ENCODE measurements at regions not wholly inside any gene's neighbourhood (a gene's known extent, or its start where the extent isn't known, plus 50 kb on each side); places are given as distances from the start of the nearest gene placed in this dataset.
"Not testable (repeated sequence)": the region's sequence is repeated elsewhere in the genome, so short reads cannot be mapped to it uniquely, and the experiment has no call there.

GRCh38 chr15:38818157-38818790 is 253.7 kb upstream of the RASGRP1 start:
- no peak for DNase-seq

- DNase-seq, result no peak
These were observed 254.9 kb upstream of the RASGRP1 start for GRCh38 chr15:38819387-38819950.

- no peak for DNase-seq
These were observed 258.6 kb upstream of the RASGRP1 start for GRCh38 chr15:38823263-38823662.

- DNase-seq, result no peak
These were observed 260.1 kb upstream of the RASGRP1 start for GRCh38 chr15:38824719-38825118.

GRCh38 chr15:38826880-38827279 is 262.3 kb upstream of the RASGRP1 start:
- DNase-seq, result no peak

- no peak for DNase-seq
These were observed 263.5 kb upstream of the RASGRP1 start for GRCh38 chr15:38828031-38828532.

GRCh38 chr15:38829086-38829485 is 264.5 kb upstream of the RASGRP1 start:
- no peak for DNase-seq

GRCh38 chr15:38842226-38842625 is 277.6 kb upstream of the RASGRP1 start:
- DNase-seq, result no peak

GRCh38 chr15:38843051-38843501 is 278.5 kb upstream of the RASGRP1 start:
- DNase-seq, result no peak

GRCh38 chr15:38843736-38844590 is 279.3 kb upstream of the RASGRP1 start:
- no peak for DNase-seq

- DNase-seq, result no peak
These were observed 280.1 kb upstream of the RASGRP1 start for GRCh38 chr15:38844736-38845135.

GRCh38 chr15:38846346-38846745 is 281.7 kb upstream of the RASGRP1 start:
- DNase-seq, result no peak

GRCh38 chr15:38847666-38848065 is 283.1 kb upstream of the RASGRP1 start:
- no peak for DNase-seq

- no peak for DNase-seq
These were observed 284.4 kb upstream of the RASGRP1 start for GRCh38 chr15:38849046-38849445.

- DNase-seq, result not testable (repeated sequence)
These were observed 287.6 kb upstream of the RASGRP1 start for GRCh38 chr15:38852188-38852587.

- DNase-seq, result no peak
These were observed 289.0 kb upstream of the RASGRP1 start for GRCh38 chr15:38853608-38854007.

- DNase-seq, result no peak
These were observed 289.9 kb upstream of the RASGRP1 start for GRCh38 chr15:38854506-38854905.

- DNase-seq, result no peak
These were observed 293.2 kb upstream of the RASGRP1 start for GRCh38 chr15:38857814-38858213.

GRCh38 chr15:38859574-38859973 is 295.0 kb upstream of the RASGRP1 start:
- DNase-seq, result no peak

GRCh38 chr15:38860253-38860652 is 295.6 kb upstream of the RASGRP1 start:
- no peak for DNase-seq

- no peak for DNase-seq
These were observed 296.1 kb upstream of the RASGRP1 start for GRCh38 chr15:38860674-38861073.

- no peak for DNase-seq
These were observed 296.5 kb upstream of the RASGRP1 start for GRCh38 chr15:38861108-38861507.

- no peak for DNase-seq
These were observed 297.5 kb upstream of the RASGRP1 start for GRCh38 chr15:38862099-38862498.

GRCh38 chr15:38863381-38863780 is 298.8 kb upstream of the RASGRP1 start:
- DNase-seq, result no peak
